22Rv1 (cell line): ENCODE measurements at regions not wholly inside any gene's neighbourhood (a gene's known extent, or its start where the extent isn't known, plus 50 kb on each side); places are given as distances from the start of the nearest gene placed in this dataset.

ENCODE experiments used
- ZFX ChIP-seq: fragments of 450-650 bp; IDR thresholded peaks from 2 replicates; pipeline ENCODE4 v1.6.1; 2017; ENCODE audit warnings: antibody characterized with exemption, borderline replicate concordance
- TF ChIP-seq, protein P1 (sequence below): fragments of 450-650 bp; IDR thresholded peaks from 2 replicates; pipeline ENCODE4 v1.5.1; 2017; ENCODE audit warnings: mild to moderate bottlenecking

DNA sequence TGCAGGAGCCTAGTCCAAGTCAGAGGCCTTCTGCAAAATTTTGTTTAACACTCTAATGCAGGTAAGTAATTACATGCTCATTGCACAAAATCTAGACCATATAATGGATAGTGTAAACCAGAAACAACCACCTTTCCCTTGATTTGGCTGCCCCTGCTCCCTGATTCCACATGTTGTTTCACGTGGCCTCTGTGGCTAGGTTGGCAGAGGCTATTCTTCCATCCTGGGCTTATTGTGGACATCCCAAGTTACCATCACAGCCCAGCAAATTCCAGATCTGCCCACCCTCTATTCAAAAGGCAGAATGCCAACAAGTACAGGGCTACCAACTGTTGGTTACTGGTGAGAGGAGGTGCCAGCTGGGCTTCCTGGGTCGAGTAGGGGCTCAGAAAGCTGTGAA lies 794.5 kb upstream of the GRM7 start:
- TF ChIP-seq, protein P1, sequence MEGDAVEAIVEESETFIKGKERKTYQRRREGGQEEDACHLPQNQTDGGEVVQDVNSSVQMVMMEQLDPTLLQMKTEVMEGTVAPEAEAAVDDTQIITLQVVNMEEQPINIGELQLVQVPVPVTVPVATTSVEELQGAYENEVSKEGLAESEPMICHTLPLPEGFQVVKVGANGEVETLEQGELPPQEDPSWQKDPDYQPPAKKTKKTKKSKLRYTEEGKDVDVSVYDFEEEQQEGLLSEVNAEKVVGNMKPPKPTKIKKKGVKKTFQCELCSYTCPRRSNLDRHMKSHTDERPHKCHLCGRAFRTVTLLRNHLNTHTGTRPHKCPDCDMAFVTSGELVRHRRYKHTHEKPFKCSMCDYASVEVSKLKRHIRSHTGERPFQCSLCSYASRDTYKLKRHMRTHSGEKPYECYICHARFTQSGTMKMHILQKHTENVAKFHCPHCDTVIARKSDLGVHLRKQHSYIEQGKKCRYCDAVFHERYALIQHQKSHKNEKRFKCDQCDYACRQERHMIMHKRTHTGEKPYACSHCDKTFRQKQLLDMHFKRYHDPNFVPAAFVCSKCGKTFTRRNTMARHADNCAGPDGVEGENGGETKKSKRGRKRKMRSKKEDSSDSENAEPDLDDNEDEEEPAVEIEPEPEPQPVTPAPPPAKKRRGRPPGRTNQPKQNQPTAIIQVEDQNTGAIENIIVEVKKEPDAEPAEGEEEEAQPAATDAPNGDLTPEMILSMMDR, result no peak
- no peak for TF ChIP-seq ZFX
